Stimulated activated CD8-positive, alpha-beta memory T cell treated with anti-CD3 and anti-CD28 coated beads, Interleukin-4, amount 100 ng/mL, for 24 hours (primary cell): ENCODE measurements at regions not wholly inside any gene's neighbourhood (a gene's known extent, or its start where the extent isn't known, plus 50 kb on each side); places are given as distances from the start of the nearest gene placed in this dataset.

ENCODE experiments used
- DNase-seq: peaks from one replicate; pipeline ENCODE4 v3.0.0-alpha.2; 2020; ENCODE audit warnings: low read depth

DNA sequence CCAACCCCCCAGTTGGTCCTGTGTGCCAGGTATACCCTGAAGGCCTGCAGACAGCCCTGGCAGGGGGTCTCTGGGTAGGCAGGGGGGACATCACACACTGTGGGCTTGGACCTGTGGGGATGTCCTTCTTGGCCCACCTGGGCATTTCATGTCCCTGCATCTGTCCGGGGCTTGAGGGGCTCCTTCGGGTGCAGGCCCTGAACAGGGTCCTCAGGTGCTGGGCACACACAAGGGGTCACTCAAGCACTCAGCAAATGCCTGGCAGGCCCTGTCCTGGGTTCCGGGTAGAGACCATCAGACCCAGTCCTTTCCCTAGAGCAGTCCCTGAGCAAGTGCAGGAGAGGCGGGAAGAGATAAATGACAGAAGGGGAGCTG lies 70.5 kb upstream of the WNT11 start:
- DNase-seq = no peak

DNA sequence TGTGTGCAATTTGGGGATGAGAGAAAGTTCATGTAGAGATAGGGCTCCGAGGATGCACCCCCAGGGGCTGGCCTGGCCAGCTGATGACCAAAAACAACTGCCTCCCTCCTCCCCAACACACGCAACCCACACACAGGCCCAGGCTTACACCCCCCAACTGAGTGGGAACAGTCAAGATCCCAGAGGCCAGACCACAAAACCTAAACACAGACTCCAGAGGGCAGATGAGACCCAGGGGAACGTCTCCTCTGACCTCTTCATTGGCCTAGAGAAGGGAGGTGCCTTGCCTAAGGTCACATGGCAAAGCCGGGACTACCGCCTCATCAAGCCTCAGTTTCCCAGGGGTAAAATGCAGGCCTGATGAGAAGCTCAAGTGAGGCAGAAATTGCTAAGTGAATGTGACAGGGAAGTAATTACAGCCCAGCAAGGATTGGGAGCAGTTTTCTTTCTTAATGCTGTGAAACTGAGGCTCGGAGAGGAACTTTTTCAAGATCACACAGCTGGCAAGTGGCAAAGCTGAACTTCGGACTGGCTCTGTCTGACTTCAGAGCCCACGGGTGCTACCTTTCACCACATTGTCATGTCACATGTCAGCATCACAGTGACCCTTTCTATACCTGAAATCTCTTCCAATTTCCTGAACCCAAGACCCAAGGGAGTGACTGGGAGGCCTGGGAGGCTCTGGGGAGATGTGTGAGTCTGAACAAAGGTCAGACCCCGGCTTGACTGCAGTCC lies 69.9 kb upstream of the WNT11 start:
- no peak for DNase-seq

GRCh38 chr11:76275446-76275845 lies 69.1 kb upstream of the WNT11 start:
- no peak for DNase-seq

DNA sequence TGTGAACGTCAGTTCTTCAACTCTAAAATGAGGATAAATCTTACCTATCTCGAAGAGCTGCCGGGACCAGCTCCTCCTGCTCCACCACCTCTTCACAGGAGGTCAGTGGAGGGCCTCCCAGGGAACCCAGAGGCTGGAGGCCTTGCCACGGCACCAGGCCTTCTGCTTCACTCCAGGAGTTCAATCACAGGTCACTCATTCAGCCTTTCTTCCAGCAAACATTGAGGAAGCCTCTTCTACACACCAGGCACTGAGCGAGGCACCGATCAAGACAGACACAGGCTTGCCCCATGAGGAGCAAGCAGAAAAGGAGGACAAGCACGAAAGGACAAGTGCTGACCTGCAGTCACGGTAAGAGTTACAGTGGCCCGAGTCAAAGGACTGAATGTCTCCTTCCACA lies 64.8 kb upstream of the WNT11 start:
- no peak for DNase-seq

DNA sequence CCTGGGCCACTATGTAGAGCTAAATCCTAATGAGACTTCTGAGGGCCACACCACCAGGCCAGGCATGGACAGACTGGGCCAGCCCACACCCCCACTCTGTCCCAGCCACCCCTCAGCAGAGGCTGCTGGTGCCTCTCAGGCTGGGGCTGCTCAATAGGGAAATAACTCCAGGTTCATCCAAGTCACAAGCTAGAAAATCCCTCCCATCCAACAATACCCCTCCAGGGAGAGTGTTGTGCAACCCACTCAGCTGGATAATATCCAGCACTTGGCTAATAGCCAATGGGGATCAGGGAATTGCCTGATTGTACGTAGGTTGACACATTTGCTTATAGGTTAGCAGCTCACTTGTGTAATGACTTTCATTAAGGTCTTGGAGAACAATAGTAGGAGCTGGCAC lies 64.1 kb upstream of the WNT11 start:
- no peak for DNase-seq

DNA sequence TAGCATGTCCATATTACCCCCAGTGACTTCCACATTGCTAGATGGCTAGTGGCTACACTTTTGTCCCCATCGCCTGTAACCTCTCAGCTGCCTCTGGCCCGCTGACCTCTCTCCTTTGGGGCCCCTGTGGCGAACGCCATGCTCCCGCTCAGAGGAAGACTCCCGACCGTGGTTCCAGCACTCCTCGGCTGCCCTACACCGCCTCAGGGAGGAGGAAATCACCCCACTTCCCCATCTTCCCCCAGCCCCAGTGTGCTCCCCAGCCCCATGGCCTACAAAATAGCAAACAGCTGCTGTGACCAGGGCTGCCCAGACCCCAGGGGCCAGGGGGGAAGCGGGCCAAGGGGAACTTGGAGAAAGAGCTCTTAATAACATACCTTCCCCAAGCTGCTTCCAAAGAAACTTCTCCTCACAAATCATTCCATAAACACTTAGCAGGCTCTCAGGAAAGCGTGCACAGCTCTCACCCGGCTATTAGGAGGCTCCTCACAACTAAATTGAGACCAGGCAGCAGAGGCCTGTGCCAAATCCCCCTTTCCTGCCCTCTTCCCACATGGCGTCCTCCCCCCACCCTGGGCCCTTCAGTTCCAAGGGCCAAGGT lies 63.5 kb upstream of the WNT11 start:
- DNase-seq = no peak

GRCh38 chr11:76269247-76269646 lies 62.9 kb upstream of the WNT11 start:
- no peak for DNase-seq

GRCh38 chr11:76268498-76268897 lies 62.2 kb upstream of the WNT11 start:
- DNase-seq = no peak

DNA sequence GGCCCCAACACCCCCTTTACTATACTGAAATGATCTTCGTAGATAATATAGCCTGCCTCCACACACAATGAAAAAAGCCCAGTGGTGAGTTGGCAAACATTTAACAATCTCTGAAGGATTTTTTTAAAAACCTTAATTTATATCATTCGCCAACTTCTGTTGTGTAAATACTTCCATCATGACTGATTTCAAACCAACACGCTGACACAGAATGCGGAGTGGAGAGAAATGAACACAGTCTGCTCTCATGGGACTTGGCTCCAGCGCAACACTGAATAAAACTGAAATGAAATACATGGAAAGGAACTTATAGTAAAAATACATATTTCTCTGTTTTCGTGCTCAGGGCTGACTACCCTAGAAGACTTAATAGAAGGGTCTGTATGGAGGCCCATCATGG lies 61.3 kb upstream of the WNT11 start:
- no peak for DNase-seq

DNA sequence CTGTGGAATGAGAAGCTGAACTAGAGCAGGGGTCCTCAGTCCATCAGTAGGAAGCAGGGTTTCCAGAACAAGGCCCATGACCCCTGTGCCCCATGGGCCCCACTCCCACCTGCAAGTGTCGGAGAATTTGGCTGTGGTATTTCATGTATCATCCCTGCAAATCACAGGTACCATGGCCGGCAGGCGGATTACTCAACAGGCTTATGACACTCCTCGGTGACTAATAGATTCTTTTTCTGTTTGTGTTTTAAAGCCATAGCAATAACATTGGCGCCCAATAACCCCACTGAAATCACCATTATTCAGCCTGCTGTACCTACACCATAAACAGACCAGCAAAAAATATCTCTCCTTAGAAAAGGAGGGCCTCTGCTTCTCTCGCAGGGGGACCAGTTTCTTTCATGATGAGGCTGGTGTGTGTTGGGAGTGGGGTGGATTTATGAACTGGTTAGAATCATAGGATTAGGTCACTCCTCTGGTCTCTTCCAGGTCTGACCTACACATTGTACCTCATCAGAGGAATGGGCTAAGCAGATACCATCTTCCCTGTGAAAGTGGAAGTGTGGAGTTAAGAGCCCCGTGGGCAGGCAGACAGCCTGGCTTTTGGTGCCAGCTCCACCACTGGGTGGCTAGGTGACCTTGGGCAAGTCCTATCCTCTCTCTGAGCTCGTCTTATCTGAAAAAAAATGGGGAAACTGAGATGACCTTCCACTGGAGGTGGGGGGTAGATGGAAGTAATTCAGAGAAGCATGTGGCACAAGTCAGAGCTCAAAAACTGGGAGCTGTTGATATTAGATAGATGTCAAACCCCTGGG lies 60.2 kb upstream of the WNT11 start:
- DNase-seq = no peak

DNA sequence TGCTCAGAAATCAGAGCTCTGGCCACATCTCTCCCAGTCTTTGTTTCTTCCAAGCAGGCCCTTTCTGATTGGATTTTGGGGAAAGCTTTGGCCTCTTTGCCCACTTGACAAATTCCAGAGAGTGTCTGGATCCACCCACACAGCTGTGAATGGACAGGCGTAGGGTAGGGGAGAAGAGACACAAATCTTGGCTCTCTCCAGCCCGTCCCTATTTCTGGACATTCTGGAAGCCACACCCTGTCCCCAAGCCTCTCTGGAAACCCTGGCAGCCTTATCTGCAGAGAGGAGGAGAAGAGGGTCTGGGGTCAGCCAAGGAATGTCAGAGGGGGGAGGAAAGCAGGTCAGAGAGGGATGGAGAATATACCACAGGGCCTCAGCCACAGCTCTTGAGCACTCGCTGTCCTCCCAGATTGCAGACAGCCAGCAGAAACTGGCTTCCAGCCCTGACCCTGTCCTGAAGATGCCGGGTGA lies 59.5 kb upstream of the WNT11 start:
- no peak for DNase-seq

GRCh38 chr11:76263657-76264056 lies 57.4 kb upstream of the WNT11 start:
- no peak for DNase-seq

DNA sequence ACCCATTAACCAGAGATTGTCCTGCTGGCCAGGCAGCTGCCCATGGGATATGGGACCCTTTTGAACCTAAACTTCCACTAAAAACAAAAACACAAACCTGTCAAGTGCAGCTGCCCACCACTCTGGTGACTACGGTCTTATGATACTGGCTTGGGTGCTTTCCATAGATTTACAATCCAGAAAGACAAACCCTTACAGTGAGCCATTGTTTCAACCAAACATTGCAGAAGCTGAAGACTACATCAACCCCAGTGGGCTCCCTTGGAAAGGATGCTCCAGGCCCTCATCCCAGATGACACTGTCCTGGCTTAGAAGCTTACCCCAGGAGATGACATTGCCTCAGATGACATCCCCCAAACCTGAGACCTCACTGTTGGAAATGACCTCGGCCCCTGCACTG lies 56.9 kb upstream of the WNT11 start:
- no peak for DNase-seq

DNA sequence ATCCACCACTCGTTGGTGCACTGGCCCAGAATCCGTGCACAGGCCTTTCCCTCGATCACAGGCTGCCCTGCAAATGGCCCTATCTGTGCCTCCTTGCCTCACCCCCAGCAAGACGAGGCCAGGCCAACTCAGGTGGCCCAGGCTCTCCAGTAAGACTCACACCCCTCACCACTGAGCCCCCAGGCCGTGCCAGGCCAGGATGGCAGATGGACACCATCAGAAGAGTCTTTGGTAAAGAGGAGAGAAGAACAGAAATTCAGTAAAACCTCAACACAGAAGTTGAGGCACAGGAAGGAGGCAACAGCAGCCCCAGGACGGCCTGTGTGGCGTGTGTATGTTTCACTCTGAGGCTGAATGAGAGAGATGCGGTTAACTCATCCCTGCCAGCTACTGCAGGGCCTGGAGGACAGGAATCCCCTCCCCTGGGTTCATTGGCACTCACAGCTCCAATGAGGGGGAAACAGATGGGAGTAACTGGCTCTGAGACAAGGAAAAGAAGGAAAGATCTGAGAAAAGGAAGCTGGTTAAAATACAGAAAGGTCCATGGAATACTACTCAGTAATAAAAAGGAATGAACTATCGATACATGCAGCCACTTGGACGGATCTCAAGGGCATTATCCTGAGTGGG lies 54.1 kb upstream of the WNT11 start:
- DNase-seq = no peak

DNA sequence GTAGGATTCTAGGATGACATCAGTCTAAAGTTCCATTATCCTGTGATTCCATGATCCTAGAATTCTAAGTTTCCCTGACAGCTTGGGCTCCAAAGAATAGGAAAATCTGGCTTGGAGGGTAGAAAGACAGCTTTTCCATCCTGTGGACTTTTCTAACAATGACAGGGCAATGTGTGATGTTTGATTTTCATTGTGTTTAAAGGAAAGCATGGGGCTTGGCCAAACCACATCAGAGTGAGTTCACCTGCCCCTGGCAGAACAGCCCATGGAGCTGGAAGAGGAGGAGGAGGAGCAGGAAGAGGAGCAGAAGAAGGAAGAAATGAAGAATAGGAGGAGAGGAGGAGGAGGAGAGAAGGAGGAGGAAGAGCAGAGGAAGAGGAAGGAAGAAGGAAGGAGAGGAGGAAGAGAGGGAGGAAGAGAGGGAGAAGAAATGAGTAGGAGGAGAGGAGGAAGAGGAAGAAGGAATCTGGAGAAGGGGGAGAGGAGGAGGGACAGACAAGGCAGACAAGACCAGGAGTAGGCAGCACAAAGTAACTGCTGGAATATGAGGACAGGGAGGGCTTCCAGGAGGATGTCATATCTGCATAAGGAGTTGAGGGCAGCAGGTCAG lies 53.1 kb upstream of the WNT11 start:
- no peak for DNase-seq

GRCh38 chr11:76257074-76257719 lies 50.9 kb upstream of the WNT11 start:
- no peak for DNase-seq

DNA sequence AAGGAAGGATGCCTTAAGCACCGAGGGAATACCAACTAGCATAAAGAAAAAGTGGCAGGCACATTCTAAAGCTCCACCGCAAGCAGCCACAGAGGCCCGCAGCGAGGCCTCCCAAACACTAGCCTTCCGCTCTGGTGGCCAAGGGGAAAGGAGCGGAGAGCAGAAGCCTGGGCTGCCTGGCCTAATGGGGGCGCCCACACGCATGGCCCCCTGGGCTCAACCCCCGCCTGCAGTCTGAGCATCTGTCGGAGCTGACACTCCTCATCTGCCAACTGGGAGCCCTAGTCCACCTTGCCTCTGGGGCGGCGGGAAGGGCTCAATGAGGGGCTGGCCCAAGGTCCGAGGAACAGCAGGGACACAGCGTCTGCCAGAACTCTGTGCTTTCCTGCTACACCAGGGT lies 50.1 kb upstream of the WNT11 start:
- DNase-seq = no peak
